ENCODE measurements at regions not wholly inside any gene's neighbourhood (a gene's known extent, or its start where the extent isn't known, plus 50 kb on each side); places are given as distances from the start of the nearest gene placed in this dataset.

DNA sequence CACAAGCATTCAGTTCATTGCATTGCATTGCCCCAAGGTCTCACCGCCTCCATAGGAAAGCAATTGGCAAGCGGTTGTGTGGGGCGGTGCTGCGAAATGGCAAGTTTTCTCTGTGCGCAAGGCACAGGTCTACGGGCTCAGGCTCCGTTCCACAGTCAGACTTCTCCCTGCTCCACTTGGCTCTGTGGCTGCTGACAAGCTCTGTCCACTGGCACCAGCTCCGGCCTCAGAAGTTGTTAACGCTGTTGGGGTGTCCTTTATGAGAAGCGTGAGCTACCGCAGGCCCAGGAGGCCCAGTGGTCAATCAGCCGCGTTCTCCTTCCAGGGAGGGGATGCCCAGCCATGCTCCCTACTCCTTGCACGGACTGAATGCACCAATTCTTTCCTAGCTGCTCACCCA lies 87.0 kb upstream of the GATA6 start:
- Histone ChIP-seq H3K36me3 (no peaks in the 10 kb centered on the region), H3K9me3 (no peaks in the 10 kb centered on the region), H3K27me3 (no peaks in the 10 kb centered on the region), H3K4me1 (no peaks in the 10 kb centered on the region), H3K4me3 (no peak overlapping the region), H3K27ac (no peak overlapping the region)
- intact Hi-C loops (cut with DNase I), result no loop called here
- ATAC-seq (no peak), DNase-seq (no peak)
- TF ChIP-seq, protein P1, sequence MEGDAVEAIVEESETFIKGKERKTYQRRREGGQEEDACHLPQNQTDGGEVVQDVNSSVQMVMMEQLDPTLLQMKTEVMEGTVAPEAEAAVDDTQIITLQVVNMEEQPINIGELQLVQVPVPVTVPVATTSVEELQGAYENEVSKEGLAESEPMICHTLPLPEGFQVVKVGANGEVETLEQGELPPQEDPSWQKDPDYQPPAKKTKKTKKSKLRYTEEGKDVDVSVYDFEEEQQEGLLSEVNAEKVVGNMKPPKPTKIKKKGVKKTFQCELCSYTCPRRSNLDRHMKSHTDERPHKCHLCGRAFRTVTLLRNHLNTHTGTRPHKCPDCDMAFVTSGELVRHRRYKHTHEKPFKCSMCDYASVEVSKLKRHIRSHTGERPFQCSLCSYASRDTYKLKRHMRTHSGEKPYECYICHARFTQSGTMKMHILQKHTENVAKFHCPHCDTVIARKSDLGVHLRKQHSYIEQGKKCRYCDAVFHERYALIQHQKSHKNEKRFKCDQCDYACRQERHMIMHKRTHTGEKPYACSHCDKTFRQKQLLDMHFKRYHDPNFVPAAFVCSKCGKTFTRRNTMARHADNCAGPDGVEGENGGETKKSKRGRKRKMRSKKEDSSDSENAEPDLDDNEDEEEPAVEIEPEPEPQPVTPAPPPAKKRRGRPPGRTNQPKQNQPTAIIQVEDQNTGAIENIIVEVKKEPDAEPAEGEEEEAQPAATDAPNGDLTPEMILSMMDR (IDR thresholded peaks at IDR 0.05), result no peak

DNA sequence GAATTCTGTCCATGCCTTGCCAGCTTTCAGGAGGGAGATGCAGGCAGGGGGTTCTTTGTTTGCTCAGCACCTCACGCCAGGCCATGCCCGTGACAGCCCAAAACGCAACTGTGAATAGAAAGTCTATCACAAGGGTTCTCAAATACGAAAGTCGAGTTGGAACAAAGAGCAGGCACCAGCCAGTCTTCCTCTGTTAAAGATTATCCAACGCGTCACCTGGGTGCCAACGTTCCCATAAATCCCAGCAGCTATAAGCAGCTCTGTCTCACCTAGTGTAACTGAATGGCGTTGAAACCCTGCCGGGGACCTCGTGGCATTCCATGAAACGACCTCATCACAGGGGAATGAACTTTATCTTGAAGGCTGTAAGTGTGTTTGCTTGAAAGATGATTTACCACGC lies 84.8 kb upstream of the GATA6 start:
- TF ChIP-seq, protein P1 (IDR thresholded peaks at IDR 0.05), result no peak
- no peaks in the 10 kb centered on the region for H3K36me3 ChIP-seq
- DNase-seq (peak in 3 of 4 donors; percentile 36 to 69 (median 39)), ATAC-seq (peak; percentile 83)
- intact Hi-C loops (cut with DNase I), result no loop called here
- no peak overlapping the region for H3K4me3 ChIP-seq
- no peaks in the 10 kb centered on the region for H3K4me1 ChIP-seq
- H3K9me3 ChIP-seq, result no peaks in the 10 kb centered on the region
- no peak overlapping the region for H3K27ac ChIP-seq
- H3K27me3 ChIP-seq, result no peaks in the 10 kb centered on the region

DNA sequence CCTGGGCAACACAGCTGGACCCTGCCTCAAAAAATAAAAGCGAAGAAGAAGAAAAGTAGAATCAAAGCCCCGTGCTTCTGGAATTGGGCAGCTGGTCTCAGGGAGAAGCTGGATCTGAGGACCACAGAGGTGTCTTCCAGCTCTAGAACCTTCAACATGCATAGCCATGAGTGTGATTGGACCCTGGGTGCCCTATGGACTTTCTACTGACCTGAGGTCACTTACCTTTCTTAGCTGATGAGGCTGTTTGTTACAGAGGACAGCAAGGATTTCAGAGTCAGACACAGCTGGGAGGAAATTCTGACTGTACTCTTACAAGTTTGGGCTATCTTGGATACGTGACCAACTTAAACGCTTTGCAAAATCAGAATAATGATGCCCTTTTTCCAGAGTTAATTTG lies 82.4 kb upstream of the GATA6 start:
- DNase-seq (no peak), ATAC-seq (no peak)
- H3K4me3 ChIP-seq, result no peak overlapping the region
- H3K36me3 ChIP-seq, result no peaks in the 10 kb centered on the region
- no peaks in the 10 kb centered on the region for H3K9me3 ChIP-seq
- H3K4me1 ChIP-seq, result no peaks in the 10 kb centered on the region
- TF ChIP-seq, protein P1 (IDR thresholded peaks at IDR 0.05), result no peak
- H3K27ac ChIP-seq, result no peak overlapping the region
- H3K27me3 ChIP-seq, result no peaks in the 10 kb centered on the region
- intact Hi-C loops (cut with DNase I), result no loop called here

DNA sequence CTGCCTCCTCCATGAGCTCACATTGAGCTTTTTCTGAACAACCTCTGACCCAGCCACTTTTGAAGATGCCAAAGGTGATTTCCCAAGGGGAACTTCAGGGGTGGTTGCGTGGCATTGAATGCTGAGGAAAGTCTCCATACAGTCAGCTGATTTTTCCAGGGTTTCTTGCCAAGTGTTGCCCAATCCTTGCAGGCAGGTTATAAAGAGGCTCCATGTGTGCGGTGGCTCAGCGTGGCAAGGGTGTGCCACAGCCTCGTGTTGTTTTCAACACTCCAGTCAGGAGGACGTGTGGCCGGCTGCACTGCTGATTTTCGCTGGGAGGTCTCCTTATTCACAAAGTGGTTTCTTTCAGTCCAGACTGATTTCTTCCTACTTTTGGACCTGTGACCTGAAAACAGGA lies 81.4 kb upstream of the GATA6 start:
- no peaks in the 10 kb centered on the region for H3K9me3 ChIP-seq
- H3K4me3 ChIP-seq, result no peak overlapping the region
- peak in 3 of 4 donors; percentile 60 to 81 (median 60) for DNase-seq
- H3K27me3 ChIP-seq, result no peaks in the 10 kb centered on the region
- no peaks in the 10 kb centered on the region for H3K36me3 ChIP-seq
- H3K4me1 ChIP-seq, result no peaks in the 10 kb centered on the region
- intact Hi-C loops (cut with DNase I), result no loop called here
- peak; percentile 85 for ATAC-seq
- TF ChIP-seq, protein P1 (IDR thresholded peaks at IDR 0.05), result no peak
- no peak overlapping the region for H3K27ac ChIP-seq

DNA sequence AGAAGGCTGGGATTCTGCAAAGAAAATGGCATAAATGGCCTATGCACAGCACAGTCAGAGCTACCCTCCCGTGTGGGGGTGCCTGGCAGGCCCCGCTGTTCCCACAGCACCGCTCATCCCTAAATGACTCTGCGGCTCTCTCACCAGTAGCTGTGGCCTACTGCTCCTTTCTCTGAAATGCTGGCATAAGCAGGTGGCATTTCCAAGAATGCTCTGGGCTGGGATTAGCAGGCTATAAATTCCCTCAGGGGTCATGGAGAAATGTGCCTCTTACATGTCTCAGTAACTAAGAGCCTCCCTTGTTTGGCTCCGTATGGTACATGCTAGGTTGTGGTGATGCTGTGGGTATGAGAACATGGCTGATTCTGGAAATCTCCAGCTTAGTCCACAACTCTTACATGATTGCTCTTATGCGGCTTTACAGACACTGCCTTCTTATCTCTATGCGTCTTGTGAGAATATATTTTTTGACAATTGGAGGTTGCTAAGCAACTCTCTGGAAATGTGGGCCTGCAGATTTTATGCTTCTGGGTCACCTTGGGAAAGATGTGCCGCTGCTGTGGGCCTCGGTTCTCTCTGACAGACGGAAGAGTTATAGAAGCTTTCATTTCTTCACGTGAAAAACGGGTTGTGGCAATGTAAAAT lies 80.3 kb upstream of the GATA6 start:
- Histone ChIP-seq H3K9me3 (no peaks in the 10 kb centered on the region), H3K4me3 (no peak overlapping the region), H3K4me1 (no peaks in the 10 kb centered on the region), H3K36me3 (no peaks in the 10 kb centered on the region), H3K27me3 (peaks cover 0 to 3% of the 10 kb centered on the region in 2 donors), H3K27ac (no peak overlapping the region)
- no peak for ATAC-seq
- TF ChIP-seq, protein P1 (IDR thresholded peaks at IDR 0.05), result no peak
- intact Hi-C loops (cut with DNase I), result no loop called here
- no peak for DNase-seq

All from left lung (tissue), 4 donors.